Panc1 (cell line): ENCODE measurements at regions not wholly inside any gene's neighbourhood (a gene's known extent, or its start where the extent isn't known, plus 50 kb on each side); places are given as distances from the start of the nearest gene placed in this dataset.

Experiments used
- CTCF ChIP-seq: fragments of 450-650 bp; IDR thresholded peaks from 2 replicates; pipeline ENCODE4 v1.5.1; 2017; ENCODE audit warnings: mild to moderate bottlenecking
- POLR2AphosphoS5 ChIP-seq: IDR thresholded peaks from 2 replicates; pipeline ENCODE4 v1.6.1; 2012; ENCODE audit warnings: mild to moderate bottlenecking, low read depth, low read length, moderate library complexity
- REST ChIP-seq, 2 experiments: IDR thresholded peaks; 2 replicates each; pipeline ENCODE4 v1.6.1; 2011 to 2012; ENCODE audit warnings: low read depth in 2 of 2, control low read depth in 1 of 2, low read length in 1 of 2, mild to moderate bottlenecking in 1 of 2, moderate library complexity in 1 of 2; ENCODE audit not compliant: insufficient read depth in 1 of 2
- SIN3A ChIP-seq: IDR thresholded peaks from 2 replicates; pipeline ENCODE4 v1.6.1; 2012; ENCODE audit warnings: low read depth, mild to moderate bottlenecking, low read length, moderate library complexity, borderline replicate concordance; ENCODE audit not compliant: insufficient read depth
- TCF7L2 ChIP-seq: IDR thresholded peaks from 2 replicates; pipeline ENCODE4 v1.6.1; 2011; ENCODE audit warnings: mild to moderate bottlenecking, low read depth, low read length, inconsistent platforms

- TF ChIP-seq CTCF: no peak
- no peak for TF ChIP-seq SIN3A
- no peak for TF ChIP-seq REST (IDR thresholded peaks at IDR 0.05; ENCODE audit: insufficient read depth in 1 of 2, low read depth in 2 of 2, low read length in 1 of 2)
- TF ChIP-seq TCF7L2: no peak
- TF ChIP-seq POLR2AphosphoS5: no peak
These were observed 119.6 kb downstream of the OMA1 start for GRCh38 chr1:58426918-58427317.
